HPDE6-E6E7 (cell line): ENCODE measurements at regions not wholly inside any gene's neighbourhood (a gene's known extent, or its start where the extent isn't known, plus 50 kb on each side); places are given as distances from the start of the nearest gene placed in this dataset.
"Not testable (repeated sequence)": the region's sequence is repeated elsewhere in the genome, so short reads cannot be mapped to it uniquely, and the experiment has no call there.

Source experiments
- DNase-seq: peaks from one replicate; pipeline ENCODE4 v3.0.0; 2011; ENCODE audit warnings: missing footprints; ENCODE audit errors: extremely low spot score

- DNase-seq: no peak
Observed at GRCh38 chr18:10119991-10120390, 206.2 kb downstream of the VAPA start.

GRCh38 chr18:10120622-10121021, 206.8 kb downstream of the VAPA start:
- no peak for DNase-seq

DNA sequence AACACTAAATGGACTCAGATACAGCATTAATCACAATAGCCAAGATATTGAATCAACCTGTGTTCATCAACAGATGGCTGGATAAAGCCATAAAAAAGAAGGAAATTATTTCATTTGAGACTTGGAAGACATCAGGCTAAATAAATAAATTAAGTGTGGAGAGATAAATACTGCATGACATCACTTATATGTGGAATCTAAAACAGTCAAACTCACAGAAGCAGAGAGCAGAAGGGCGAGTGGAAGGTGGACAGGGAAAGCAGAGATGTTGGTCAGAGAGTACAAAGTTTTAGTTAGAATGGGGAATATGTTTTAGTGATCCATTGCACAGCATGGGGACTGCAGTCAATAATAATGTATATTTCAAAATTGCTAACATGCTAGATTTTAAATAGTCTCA, 207.2 kb downstream of the VAPA start:
- no peak for DNase-seq

DNA sequence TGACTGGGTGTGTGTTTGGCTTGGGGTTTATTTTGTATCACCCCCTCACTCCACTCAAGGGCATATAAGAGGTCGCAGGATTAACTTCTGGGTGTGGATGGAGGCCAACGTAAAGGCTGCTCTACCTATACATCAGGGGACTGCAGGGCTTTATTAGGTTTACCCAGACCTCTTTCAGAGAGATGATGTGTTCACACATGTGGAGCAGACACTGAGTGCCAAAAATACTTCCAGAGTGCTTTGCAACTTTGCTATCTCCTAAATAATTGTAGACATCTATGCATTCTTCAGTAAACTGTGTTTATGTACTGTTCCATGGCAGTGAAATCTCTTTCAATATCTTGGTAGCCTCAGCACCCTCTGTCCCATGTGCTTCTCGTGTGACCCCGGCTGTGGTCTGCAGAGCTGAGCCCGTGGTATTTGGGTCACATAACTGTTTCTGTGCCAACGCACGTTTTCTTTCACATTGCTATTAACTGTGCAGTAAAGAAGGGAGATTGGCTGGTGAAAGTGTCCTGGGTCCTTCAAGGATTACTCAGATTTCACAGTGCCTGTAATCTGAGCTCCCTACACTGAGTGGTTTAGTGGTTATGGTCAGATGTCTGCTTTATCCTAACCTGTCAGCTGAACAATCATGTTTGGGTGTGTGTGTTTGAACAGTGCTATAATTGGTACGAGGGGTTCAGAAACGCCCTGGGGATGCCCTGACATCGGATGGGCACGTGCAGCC, 208.1 kb downstream of the VAPA start:
- DNase-seq: no peak

DNA sequence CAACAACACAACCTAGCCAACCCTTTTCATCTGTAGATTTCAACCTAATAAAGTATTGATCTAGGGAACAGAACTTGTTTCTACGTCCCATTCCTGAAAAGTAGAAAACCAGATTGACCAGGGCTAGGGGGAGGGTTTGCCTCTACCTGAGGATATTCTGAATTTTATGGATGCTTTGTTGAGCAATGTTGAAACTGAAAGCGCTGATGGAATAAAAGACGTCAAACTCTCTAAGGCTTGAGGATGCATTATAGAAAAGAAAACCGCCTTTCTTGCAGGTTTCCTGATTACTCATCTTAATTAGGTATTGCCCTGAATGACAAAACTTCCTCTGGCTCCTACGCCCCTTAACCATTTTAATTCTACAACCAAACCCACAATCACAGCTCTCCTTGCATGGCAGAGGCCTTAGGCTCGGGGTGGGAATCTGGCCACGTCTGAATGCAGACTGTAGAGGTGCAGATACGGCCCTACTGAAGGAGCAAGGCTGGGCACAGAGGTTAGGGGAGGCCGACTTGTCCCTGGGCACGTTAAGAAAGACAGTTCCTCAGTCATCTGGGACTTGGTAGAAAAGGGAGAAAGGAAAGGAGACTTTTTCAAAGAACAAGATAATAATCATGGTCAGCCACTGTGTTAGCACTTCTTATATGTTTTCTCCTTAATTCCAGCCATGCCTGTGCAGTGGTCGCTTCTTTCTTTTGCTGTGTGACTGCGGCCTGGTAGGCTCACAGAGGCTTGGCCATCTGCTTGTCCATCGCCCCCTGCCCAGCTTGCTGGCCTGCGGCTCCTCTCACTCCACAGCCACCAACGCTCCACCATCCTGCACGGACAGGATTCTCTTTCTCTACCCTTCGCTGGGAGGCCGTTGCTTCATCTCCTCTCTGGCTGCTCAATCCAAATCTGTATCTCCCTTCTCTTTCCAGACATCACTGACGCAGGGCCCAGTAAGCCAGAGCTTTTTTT, 209.5 kb downstream of the VAPA start:
- DNase-seq: no peak

DNA sequence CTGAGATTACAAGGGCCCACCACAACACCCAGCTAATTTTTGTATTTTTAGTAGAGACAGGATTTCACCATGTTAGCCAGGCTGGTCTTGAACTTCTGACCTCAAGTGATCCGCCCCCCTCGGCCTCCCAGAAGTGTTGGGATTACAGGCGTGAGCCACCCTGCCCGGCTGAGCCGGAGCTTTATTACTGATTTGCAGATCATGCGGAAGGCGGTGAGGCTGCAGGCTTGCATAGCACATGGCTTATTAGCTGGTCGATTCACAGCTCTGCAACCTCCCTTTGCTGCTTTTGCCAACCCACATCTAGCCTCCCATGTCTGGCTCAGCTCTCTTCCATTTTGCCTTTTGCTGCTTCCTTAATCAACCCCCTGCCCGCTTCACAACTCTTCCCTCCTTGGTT, 210.3 kb downstream of the VAPA start:
- DNase-seq: no peak

DNA sequence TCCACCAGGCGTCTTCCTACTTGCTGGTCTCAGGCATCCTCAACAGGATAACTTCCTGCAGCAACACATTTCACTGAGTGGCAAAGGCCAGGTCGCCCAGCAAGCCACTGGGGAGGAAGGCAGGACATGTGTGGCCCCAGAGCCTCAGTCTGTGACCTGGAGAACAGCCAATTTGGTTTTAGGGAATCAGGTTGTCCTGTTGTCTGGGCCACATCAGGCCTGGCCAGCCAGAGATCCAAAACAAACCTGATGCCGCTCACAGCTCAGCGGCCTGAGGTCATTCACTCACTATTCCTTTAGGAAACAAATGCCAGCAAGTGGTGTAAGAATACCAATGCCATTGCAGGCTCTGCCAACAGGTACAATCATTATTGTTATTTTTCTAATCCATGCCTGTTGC, 210.7 kb downstream of the VAPA start:
- no peak for DNase-seq

- no peak for DNase-seq
Observed at GRCh38 chr18:10124967-10125366, 211.2 kb downstream of the VAPA start.

GRCh38 chr18:10127729-10128128, 213.9 kb downstream of the VAPA start:
- DNase-seq: no peak

- no peak for DNase-seq
Observed at GRCh38 chr18:10128921-10129501, 215.2 kb downstream of the VAPA start.

- no peak for DNase-seq
Observed at GRCh38 chr18:10130606-10131005, 216.8 kb downstream of the VAPA start.

GRCh38 chr18:10131081-10131459, 217.3 kb downstream of the VAPA start:
- no peak for DNase-seq

DNA sequence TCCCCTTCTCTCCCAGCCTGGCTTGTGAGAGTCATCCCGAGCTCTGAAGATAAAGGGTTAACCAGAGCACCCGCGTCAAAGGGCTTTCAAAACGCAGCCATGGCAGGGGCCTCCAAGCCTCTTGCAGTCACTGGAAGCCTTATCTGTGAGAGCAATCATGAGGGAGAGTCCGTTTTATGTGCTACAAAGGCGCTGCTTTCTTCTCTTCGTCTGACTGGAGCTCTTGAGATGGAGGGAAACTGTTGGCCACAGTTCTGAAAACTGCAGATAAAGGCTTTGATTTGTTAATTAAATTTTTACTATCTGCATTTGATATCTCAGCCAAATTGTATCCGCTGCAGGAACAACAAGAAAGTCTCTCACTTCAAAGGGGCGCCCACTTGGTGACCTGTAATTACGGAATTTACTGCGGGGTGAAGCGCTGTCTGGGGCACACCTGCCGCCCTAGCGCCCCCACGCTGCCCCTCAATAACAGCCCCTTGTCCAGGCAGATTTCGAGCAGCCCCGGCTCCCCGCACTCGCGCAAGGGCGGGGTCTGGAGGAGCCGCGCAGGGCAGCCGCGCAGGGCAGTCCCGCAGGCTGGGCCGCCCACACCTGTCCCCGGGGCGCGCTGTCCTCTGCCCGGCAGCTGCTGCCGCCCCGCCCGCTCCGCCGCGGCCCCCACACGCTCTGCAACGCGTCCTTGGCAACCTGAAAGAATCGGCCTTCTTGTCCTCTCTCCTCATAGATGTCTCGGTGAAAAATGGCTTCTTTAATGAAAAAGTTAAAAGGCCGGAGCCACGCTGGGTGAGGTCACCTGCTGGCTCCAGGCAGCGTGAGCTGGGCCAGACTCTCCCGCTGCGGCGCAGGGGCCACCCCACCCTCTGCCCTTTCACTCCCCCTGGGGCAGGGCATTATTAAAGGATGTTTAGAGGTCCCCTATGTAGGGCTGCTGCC, 217.9 kb downstream of the VAPA start:
- no peak for DNase-seq

GRCh38 chr18:10133516-10133915, 219.7 kb downstream of the VAPA start:
- DNase-seq: no peak

GRCh38 chr18:10134204-10134603, 220.4 kb downstream of the VAPA start:
- DNase-seq: no peak

GRCh38 chr18:10134749-10135148, 220.9 kb downstream of the VAPA start:
- DNase-seq: not testable (repeated sequence)

DNA sequence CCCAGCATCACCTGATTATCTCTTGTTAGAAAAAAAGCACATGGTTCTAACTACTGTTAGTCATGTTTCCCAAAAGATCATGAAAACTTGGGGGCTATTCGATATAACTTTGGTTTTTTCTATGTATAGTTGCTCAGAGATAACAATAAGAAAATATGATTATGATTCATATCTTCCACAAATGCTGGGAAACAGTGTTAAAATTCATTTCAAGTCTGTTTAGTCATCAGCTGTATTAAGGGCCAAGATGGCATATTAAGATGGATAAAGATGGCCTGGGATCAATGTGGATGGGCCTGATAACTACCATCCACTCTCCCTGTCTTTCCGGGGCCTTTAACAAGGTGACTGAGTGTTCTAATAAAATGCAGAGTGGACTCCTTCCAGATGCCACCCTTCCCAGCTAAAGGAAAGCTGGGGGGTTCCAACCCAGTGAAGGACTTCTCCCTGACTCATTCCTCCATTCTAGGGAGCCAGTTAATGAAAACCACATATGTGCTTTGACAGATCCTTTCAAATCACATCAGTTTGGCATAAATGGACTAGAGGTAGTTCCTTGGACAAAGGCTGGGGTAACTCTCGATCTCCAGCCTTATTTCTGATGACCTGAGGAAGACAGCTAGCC, 221.6 kb downstream of the VAPA start:
- no peak for DNase-seq

DNA sequence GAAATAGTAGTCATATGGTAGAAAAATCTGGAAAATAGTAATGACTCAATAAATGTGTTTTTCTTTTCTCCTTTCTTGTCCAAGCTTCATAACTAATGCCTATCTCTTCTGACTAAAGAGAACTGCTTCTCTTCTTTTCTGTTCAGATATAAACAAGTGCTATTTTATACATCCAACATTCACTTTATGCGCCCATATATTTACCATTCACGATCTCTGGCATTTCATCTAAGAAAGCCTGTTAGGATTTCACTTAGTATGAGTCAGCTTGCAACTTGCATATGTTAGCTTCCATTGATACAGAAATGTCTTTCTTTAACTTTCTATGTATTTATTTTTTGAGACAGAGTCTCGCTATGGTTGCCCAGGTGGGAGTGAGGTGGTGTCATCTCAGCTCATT, 224.9 kb downstream of the VAPA start:
- DNase-seq: no peak

DNA sequence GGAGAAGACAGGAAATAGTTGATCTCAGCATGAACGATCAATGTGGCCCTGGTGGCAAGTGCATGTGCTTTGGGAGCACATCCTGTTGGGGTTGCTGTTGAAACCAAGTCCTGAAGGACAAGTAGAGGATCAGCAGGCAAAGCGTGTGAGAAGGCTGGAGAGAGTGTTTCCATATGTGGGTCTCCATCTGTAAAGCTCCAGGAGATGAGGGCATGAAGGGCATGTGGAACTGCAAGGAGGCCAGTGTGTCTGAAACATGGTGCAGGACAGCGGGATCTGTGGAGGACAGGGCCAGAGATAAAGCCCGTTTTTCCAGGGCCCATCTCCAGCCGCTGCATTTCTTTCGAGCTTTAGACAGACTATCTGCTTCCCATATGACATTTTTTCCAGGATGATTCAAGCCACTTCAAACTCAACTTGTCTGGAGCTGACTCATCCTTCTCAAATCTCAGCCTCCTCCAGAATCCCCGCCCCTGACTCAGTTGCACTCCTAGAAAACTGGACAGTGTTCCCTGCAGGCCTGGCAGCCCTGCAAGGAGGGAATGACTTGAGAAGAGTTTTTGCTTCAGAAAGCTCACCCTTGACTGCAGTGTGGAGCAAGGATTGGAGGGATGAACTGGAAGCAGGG, 226.1 kb downstream of the VAPA start:
- DNase-seq: no peak

GRCh38 chr18:10140461-10141282, 226.9 kb downstream of the VAPA start:
- DNase-seq: peak; percentile 45
